Calu3 (cell line): ENCODE measurements at regions not wholly inside any gene's neighbourhood (a gene's known extent, or its start where the extent isn't known, plus 50 kb on each side); places are given as distances from the start of the nearest gene placed in this dataset.
"Not testable (repeated sequence)": the region's sequence is repeated elsewhere in the genome, so short reads cannot be mapped to it uniquely, and the experiment has no call there.

Source experiments
- BruUV-seq: library from RNA; stranded (reverse); fragments of 400-500 nt; replicated peaks from 2 replicates; lab custom pipeline; 2021; lab: Mats Ljungman, UMichigan
- CTCF ChIA-PET: fragments of 300-600 bp; sonication (Branson Sonifier 250); formaldehyde crosslinking; loops from one replicate; lab custom pipeline; 2022; ENCODE audit warnings: antibody characterized with exemption; lab: Charles Lee
- DNase-seq: peaks from one replicate; pipeline ENCODE4 v3.0.0; 2022
- H3K27ac Mint-ChIP-seq: one replicate; pipeline ENCODE4 v1.8.0; 2022; ENCODE audit warnings: mixed read lengths; ENCODE audit not compliant: unreplicated experiment
- H3K27me3 Mint-ChIP-seq: one replicate; pipeline ENCODE4 v1.8.0; 2022; ENCODE audit warnings: mixed read lengths; ENCODE audit not compliant: unreplicated experiment
- H3K36me3 Mint-ChIP-seq: one replicate; pipeline ENCODE4 v1.8.0; 2022; ENCODE audit warnings: mild to moderate bottlenecking, moderate library complexity, mixed read lengths; ENCODE audit not compliant: insufficient read depth, unreplicated experiment
- H3K4me1 Mint-ChIP-seq: one replicate; pipeline ENCODE4 v1.8.0; 2022; ENCODE audit warnings: mild to moderate bottlenecking, low read depth, mixed read lengths; ENCODE audit not compliant: unreplicated experiment
- H3K4me3 Mint-ChIP-seq: one replicate; pipeline ENCODE4 v1.8.0; 2022; ENCODE audit warnings: mild to moderate bottlenecking, low read depth, moderate library complexity, mixed read lengths; ENCODE audit not compliant: unreplicated experiment
- H3K9me3 Mint-ChIP-seq: one replicate; pipeline ENCODE4 v1.8.0; 2022; ENCODE audit warnings: low read depth, mixed read lengths; ENCODE audit not compliant: unreplicated experiment
- intact Hi-C: fragments of 100-400 bp; cut with micrococcal nuclease; formaldehyde crosslinking; loops from one replicate; pipeline ENCODE4 v1.10.0; 2022; ENCODE audit not compliant: unreplicated experiment
- TF ChIP-seq, protein P1 (sequence below): fragments of 200-600 bp; IDR thresholded peaks from one replicate; pipeline ENCODE4 v1.8.0; 2022; ENCODE audit warnings: antibody characterized with exemption; ENCODE audit not compliant: unreplicated experiment

DNA sequence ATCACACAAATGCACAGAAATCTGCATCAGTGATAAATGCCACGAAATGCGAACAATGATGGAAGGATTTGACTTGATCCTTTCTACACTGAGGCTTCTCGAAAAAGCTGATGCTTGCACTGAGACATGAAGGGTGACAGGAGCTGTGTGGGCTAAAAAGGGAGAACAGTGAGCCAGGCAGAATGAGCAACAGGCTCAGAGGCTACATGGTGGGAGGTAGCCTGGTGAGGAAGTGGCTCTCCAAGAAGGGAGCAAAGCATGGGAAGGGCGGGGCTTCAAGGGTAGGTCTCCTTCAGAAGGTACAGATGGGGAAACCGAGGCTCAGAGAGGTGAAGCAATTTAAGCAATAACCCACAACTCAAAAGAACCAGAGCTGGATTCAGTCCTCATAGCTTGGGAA lies 82.4 kb downstream of the TRIM43 start:
- CTCF ChIA-PET, result no interaction called here
- intact Hi-C loops, result no loop called here
- no peak for DNase-seq
- H3K9me3 Mint-ChIP-seq, result no peaks in the 10 kb centered on the region
- H3K36me3 Mint-ChIP-seq, result no peaks in the 10 kb centered on the region
- no TSS peak for BruUV-seq
- peaks cover 47% of the 10 kb centered on the region for H3K27me3 Mint-ChIP-seq
- no peak overlapping the region for H3K4me3 Mint-ChIP-seq
- TF ChIP-seq, protein P1, sequence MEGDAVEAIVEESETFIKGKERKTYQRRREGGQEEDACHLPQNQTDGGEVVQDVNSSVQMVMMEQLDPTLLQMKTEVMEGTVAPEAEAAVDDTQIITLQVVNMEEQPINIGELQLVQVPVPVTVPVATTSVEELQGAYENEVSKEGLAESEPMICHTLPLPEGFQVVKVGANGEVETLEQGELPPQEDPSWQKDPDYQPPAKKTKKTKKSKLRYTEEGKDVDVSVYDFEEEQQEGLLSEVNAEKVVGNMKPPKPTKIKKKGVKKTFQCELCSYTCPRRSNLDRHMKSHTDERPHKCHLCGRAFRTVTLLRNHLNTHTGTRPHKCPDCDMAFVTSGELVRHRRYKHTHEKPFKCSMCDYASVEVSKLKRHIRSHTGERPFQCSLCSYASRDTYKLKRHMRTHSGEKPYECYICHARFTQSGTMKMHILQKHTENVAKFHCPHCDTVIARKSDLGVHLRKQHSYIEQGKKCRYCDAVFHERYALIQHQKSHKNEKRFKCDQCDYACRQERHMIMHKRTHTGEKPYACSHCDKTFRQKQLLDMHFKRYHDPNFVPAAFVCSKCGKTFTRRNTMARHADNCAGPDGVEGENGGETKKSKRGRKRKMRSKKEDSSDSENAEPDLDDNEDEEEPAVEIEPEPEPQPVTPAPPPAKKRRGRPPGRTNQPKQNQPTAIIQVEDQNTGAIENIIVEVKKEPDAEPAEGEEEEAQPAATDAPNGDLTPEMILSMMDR, result no peak
- H3K27ac Mint-ChIP-seq, result no peak overlapping the region
- H3K4me1 Mint-ChIP-seq, result no peaks in the 10 kb centered on the region

DNA sequence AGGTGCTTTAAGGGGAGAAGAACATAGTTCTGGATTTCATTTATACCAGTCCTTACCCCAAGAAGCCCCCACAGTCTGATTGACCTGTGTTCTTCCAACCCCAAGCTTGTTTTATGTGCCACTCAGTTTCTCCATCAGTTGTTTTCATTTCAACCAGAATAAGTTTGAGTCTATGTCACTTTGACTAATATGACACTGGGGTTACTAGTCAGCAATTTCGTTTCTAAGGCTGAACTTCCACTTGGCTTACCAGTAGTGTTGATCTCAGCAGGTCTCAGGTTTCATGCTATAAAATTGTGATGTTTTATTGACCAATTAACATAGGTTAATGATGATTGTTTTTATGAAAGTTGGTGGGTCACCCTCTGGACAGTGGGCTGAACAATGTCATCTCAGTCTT lies 84.8 kb downstream of the TRIM43 start:
- H3K27ac Mint-ChIP-seq, BruUV-seq, H3K36me3 Mint-ChIP-seq, H3K9me3 Mint-ChIP-seq, DNase-seq, CTCF ChIA-PET, intact Hi-C loops, H3K4me3 Mint-ChIP-seq, H3K4me1 Mint-ChIP-seq: not testable (repeated sequence)
- peaks cover 34% of the 10 kb centered on the region for H3K27me3 Mint-ChIP-seq

DNA sequence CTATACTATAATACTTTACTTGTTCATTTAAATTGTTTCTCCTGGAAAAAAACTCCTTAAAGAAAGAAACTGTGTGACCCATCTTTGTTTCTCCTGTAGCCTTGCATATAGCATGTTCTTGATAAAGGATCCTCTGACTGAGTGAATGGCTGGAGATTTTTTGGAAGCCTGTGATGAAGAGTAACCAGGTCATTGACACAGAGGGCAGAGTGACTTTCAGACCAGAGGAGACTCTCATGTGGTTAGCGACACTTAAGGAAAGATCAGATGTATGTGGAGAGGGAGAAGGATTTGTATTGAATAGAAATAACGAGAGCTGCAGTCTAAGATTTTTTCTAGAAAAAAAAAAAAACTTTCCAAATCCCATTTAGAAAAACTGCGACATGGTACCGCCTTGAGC lies 85.5 kb downstream of the TRIM43 start:
- H3K9me3 Mint-ChIP-seq, result no peaks in the 10 kb centered on the region
- no TSS peak for BruUV-seq
- no peak overlapping the region for H3K27ac Mint-ChIP-seq
- intact Hi-C loops, result no loop called here
- CTCF ChIA-PET, result no interaction called here
- no peak overlapping the region for H3K4me3 Mint-ChIP-seq
- no peak for DNase-seq
- TF ChIP-seq, protein P1, result no peak
- H3K4me1 Mint-ChIP-seq, result peaks cover 5% of the 10 kb centered on the region
- H3K36me3 Mint-ChIP-seq, result peaks cover 2% of the 10 kb centered on the region
- peaks cover 34% of the 10 kb centered on the region for H3K27me3 Mint-ChIP-seq

DNA sequence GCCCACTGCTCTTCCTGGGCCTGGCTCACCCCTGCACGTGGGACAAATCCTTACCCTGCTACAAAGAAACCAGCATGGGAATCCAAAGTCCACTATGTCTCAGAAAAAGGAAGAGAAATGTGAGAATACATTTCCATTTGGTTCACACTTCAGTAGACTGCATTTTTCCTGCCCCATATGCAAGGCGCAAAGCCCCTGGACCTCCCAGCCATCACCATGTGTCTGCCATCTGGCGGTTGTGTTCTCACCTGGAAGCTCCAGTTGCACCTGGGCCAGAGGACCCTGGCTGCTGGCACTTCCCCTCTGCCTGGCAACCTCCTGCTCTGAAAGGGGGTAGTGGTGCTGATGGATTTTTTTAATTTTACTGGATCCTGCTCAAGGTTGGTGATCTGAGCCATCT lies 86.0 kb downstream of the TRIM43 start:
- DNase-seq, intact Hi-C loops: not testable (repeated sequence)

DNA sequence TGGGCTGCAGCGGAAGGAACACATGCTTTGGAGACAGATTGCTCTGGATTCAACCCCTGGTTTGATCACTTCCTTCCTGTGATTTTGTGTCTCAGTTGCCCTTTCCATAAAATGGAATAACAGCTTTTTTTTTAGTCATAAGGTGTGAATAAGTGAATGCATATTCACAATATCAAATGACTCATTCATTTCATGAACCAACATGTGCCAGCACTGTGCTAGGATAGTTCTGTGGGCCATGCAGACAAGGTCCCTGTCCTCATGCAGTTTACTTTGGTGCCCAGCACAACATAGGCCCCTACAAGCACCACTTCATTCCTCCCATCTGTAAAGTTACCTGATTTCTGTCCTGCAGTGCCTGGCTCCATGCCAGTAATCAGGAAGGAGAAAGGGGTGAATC lies 89.4 kb downstream of the TRIM43 start:
- H3K36me3 Mint-ChIP-seq, H3K27ac Mint-ChIP-seq, H3K9me3 Mint-ChIP-seq, CTCF ChIA-PET, H3K27me3 Mint-ChIP-seq, BruUV-seq, DNase-seq, intact Hi-C loops, H3K4me3 Mint-ChIP-seq: not testable (repeated sequence)
- H3K4me1 Mint-ChIP-seq, result peaks cover 20% of the 10 kb centered on the region

More for the DNA sequence above, 86.0 kb downstream of the TRIM43 start:
- H3K27ac Mint-ChIP-seq, H3K4me1 Mint-ChIP-seq, H3K36me3 Mint-ChIP-seq, BruUV-seq, CTCF ChIA-PET, H3K4me3 Mint-ChIP-seq, H3K9me3 Mint-ChIP-seq: not testable (repeated sequence)
- peaks cover 32% of the 10 kb centered on the region for H3K27me3 Mint-ChIP-seq

DNA sequence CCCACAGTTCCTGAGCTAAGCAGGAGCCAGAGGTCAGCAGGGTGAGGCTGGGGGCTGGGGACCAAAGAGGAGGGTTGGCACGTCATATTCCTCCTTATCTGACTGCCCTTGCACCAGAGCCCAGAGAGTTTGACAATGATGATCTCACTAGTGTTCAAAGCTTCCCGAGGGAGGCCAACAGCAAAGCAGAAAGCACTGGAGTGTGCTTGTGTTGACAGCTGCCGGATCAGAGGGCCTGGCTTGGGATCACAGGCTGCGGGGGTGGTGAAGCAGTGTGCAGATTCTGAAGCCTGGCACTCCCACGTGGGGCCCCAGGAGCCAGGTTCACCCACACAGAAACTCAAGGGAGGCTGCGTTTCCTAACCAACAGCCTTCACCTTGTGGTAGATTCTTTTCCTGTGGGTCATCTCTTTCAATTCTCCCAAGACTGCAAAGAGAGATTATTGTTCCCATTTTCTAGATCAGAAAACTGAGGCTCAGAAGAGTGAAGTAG lies 89.8 kb downstream of the TRIM43 start:
- intact Hi-C loops, CTCF ChIA-PET, H3K4me3 Mint-ChIP-seq, H3K27me3 Mint-ChIP-seq, H3K36me3 Mint-ChIP-seq, H3K9me3 Mint-ChIP-seq, BruUV-seq, DNase-seq, H3K27ac Mint-ChIP-seq: not testable (repeated sequence)
- H3K4me1 Mint-ChIP-seq, result peaks cover 22% of the 10 kb centered on the region

DNA sequence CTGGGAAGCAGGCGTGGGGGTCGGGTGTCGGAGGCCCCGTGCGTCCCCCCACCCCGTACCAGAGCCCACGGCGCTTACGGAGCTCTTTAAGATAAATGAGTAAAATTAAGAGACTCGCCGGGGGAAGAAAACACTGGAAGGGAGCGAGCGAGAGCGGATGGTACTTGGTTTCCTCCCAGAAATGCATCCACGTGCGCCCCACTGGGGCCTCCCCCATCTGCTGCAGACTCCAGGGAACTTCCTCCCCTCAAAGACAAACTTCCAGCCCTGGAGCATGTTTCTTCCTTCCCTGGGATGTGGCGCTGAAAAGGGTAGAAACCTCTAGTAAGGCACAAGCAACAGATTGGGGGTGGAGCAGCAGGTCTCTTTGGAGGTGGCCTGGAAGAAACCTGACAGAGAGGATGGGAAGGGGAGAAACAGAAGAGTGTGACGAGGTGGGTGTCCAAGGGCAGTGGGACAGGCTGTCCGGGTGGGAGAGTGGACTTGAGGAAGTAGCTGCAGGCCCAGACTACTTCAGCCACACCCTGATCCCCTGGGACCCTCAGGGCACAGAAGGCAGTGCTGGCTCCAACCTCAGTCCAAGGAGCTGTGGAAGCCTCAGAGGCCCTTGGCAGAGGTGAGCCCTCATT lies 91.2 kb downstream of the TRIM43 start:
- CTCF ChIA-PET, H3K36me3 Mint-ChIP-seq, H3K9me3 Mint-ChIP-seq, BruUV-seq, H3K27me3 Mint-ChIP-seq, intact Hi-C loops, DNase-seq: not testable (repeated sequence)
- H3K4me3 Mint-ChIP-seq, result peak overlapping the region; percentile 69
- peak overlapping the region; percentile 75 for H3K27ac Mint-ChIP-seq
- H3K4me1 Mint-ChIP-seq, result peaks cover 22% of the 10 kb centered on the region
